ENCODE measurements at regions not wholly inside any gene's neighbourhood (a gene's known extent, or its start where the extent isn't known, plus 50 kb on each side); places are given as distances from the start of the nearest gene placed in this dataset.

DNA sequence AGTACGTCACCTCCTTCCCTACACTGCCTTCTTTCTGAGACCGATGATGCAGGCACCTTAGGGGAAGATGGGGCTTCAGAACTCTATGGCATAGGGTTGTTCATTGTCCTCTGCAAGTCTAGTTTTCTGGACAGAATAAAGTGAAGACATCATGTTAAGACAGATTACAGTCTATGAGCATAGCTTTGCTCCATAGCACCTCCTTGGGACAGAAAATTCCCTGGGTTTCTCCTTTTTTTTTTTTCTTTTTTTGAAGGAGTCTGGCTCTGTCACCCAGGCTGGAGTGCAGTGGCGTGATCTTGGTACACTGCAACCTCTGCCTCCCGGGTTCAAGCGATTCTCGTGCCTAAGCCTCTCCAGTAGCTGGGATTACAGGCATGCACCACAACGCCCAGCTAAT is 119.8 kb upstream of the CADM1 start:
- TF ChIP-seq RAD21 (IDR thresholded peaks at IDR 0.05; ENCODE audit: low read depth): no peak
- TF ChIP-seq NFIC (IDR thresholded peaks at IDR 0.05): no peak
- no peak for TF ChIP-seq YY1 (IDR thresholded peaks at IDR 0.05; ENCODE audit: low read depth)
- TF ChIP-seq, protein P1, sequence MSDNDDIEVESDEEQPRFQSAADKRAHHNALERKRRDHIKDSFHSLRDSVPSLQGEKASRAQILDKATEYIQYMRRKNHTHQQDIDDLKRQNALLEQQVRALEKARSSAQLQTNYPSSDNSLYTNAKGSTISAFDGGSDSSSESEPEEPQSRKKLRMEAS (IDR thresholded peaks at IDR 0.05): no peak
- TF ChIP-seq ZBTB7A (IDR thresholded peaks at IDR 0.05; ENCODE audit: low read depth): no peak
- TF ChIP-seq TAF1 (IDR thresholded peaks at IDR 0.05; ENCODE audit: low read depth): no peak
- TF ChIP-seq, protein P2, sequence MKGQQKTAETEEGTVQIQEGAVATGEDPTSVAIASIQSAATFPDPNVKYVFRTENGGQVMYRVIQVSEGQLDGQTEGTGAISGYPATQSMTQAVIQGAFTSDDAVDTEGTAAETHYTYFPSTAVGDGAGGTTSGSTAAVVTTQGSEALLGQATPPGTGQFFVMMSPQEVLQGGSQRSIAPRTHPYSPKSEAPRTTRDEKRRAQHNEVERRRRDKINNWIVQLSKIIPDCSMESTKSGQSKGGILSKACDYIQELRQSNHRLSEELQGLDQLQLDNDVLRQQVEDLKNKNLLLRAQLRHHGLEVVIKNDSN (IDR thresholded peaks at IDR 0.05): no peak
- no peak for TF ChIP-seq CREB1 (IDR thresholded peaks at IDR 0.05; ENCODE audit: low read depth)
- no peak for TF ChIP-seq FOXM1 (IDR thresholded peaks at IDR 0.05; ENCODE audit: borderline replicate concordance, low read depth)
- TF ChIP-seq CEBPB (IDR thresholded peaks at IDR 0.05): no peak
- TF ChIP-seq TCF12 (IDR thresholded peaks at IDR 0.05; ENCODE audit: low read depth): no peak
- TF ChIP-seq EP300 (IDR thresholded peaks at IDR 0.05; ENCODE audit: borderline replicate concordance): no peak
- TF ChIP-seq, protein P3, sequence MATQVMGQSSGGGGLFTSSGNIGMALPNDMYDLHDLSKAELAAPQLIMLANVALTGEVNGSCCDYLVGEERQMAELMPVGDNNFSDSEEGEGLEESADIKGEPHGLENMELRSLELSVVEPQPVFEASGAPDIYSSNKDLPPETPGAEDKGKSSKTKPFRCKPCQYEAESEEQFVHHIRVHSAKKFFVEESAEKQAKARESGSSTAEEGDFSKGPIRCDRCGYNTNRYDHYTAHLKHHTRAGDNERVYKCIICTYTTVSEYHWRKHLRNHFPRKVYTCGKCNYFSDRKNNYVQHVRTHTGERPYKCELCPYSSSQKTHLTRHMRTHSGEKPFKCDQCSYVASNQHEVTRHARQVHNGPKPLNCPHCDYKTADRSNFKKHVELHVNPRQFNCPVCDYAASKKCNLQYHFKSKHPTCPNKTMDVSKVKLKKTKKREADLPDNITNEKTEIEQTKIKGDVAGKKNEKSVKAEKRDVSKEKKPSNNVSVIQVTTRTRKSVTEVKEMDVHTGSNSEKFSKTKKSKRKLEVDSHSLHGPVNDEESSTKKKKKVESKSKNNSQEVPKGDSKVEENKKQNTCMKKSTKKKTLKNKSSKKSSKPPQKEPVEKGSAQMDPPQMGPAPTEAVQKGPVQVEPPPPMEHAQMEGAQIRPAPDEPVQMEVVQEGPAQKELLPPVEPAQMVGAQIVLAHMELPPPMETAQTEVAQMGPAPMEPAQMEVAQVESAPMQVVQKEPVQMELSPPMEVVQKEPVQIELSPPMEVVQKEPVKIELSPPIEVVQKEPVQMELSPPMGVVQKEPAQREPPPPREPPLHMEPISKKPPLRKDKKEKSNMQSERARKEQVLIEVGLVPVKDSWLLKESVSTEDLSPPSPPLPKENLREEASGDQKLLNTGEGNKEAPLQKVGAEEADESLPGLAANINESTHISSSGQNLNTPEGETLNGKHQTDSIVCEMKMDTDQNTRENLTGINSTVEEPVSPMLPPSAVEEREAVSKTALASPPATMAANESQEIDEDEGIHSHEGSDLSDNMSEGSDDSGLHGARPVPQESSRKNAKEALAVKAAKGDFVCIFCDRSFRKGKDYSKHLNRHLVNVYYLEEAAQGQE (IDR thresholded peaks at IDR 0.05; ENCODE audit: low read depth): no peak
- TF ChIP-seq TEAD4 (IDR thresholded peaks at IDR 0.05): no peak
- TF ChIP-seq EGR1 (IDR thresholded peaks at IDR 0.05): no peak

DNA sequence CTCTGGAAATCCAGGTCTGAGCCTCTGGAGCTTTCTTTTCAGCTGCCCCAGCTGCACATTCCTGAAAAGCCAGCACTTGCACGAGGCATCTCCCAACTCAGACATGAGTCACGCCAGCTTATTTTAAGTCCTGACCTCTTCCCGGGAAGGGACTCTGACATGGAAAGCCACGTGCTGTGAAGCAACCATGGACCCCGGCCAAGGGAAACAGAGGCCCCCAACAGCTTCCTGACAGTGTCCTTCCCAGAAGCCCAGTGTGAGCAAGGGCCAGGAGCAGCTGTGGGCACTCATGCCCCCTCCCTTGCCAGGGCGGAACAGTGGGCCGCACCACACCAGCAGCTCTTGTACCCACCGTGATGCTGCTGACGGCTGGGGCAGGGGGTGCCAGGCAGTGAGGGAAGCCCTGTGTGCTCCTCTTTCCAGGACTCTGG is 118.8 kb upstream of the CADM1 start:
- TF ChIP-seq ZBTB7A (IDR thresholded peaks at IDR 0.05; ENCODE audit: low read depth) (no peak), TAF1 (IDR thresholded peaks at IDR 0.05; ENCODE audit: low read depth) (no peak), RAD21 (IDR thresholded peaks at IDR 0.05; ENCODE audit: low read depth) (no peak), CREB1 (IDR thresholded peaks at IDR 0.05; ENCODE audit: low read depth) (no peak), CEBPB (IDR thresholded peaks at IDR 0.05) (no peak), EGR1 (IDR thresholded peaks at IDR 0.05) (no peak), EP300 (IDR thresholded peaks at IDR 0.05; ENCODE audit: borderline replicate concordance) (no peak), TCF12 (IDR thresholded peaks at IDR 0.05; ENCODE audit: low read depth) (no peak)
- TF ChIP-seq, protein P1 (IDR thresholded peaks at IDR 0.05): no peak
- TF ChIP-seq, protein P3 (IDR thresholded peaks at IDR 0.05; ENCODE audit: low read depth): no peak
- TF ChIP-seq, protein P2 (IDR thresholded peaks at IDR 0.05): no peak

DNA sequence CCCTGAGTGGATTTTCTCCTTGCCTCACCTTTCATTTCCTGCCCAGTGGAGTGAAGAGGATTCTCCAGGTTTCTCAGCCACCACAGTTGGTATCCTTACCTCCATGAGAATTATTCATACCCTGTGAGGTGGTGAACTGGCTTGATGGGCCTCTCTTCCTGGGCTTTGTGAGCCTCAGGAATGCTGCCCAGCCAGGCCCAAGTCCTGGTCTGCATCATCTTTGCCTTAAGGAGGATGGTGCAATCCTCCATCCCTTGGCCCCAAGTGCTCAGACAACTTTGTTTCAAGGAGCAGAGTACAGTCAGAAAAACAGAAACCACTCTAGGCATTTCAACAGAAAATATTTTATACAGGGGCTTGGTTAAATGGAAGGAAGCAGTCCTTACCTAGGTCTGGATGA is 114.2 kb upstream of the CADM1 start:
- TF ChIP-seq EGR1 (IDR thresholded peaks at IDR 0.05) (no peak), RAD21 (IDR thresholded peaks at IDR 0.05; ENCODE audit: low read depth) (no peak), FOXM1 (IDR thresholded peaks at IDR 0.05; ENCODE audit: borderline replicate concordance, low read depth) (no peak), NFIC (IDR thresholded peaks at IDR 0.05) (no peak), EP300 (IDR thresholded peaks at IDR 0.05; ENCODE audit: borderline replicate concordance) (no peak), TAF1 (IDR thresholded peaks at IDR 0.05; ENCODE audit: low read depth) (no peak), CREB1 (IDR thresholded peaks at IDR 0.05; ENCODE audit: low read depth) (no peak), YY1 (IDR thresholded peaks at IDR 0.05; ENCODE audit: low read depth) (no peak), ZBTB7A (IDR thresholded peaks at IDR 0.05; ENCODE audit: low read depth) (no peak), CEBPB (IDR thresholded peaks at IDR 0.05) (no peak), TEAD4 (IDR thresholded peaks at IDR 0.05) (no peak), TCF12 (IDR thresholded peaks at IDR 0.05; ENCODE audit: low read depth) (no peak)
- TF ChIP-seq, protein P1 (IDR thresholded peaks at IDR 0.05): no peak
- TF ChIP-seq, protein P2 (IDR thresholded peaks at IDR 0.05): no peak
- TF ChIP-seq, protein P3 (IDR thresholded peaks at IDR 0.05; ENCODE audit: low read depth): no peak

DNA sequence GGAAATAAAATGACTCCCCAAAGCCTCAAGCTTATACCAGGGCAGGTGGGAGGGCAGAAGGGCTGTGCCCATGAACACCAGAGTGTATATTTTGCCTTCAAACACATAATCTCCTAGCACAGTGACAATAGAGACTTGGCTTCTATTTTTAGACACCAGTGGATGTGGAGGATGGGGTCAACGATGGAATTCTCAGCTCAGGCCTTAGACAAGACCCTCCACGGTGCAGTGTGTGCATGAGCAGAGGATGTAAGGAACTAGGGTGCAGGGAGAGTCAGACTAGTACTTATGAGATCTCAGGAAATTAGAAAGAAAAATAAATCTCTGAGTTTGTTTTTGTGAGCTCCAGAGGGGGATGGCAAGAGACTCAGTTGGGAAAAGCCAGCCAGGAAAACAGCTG is 113.6 kb upstream of the CADM1 start:
- TF ChIP-seq YY1 (IDR thresholded peaks at IDR 0.05; ENCODE audit: low read depth) (no peak), TEAD4 (IDR thresholded peaks at IDR 0.05) (no peak), ZBTB7A (IDR thresholded peaks at IDR 0.05; ENCODE audit: low read depth) (no peak), TCF12 (IDR thresholded peaks at IDR 0.05; ENCODE audit: low read depth) (no peak), TAF1 (IDR thresholded peaks at IDR 0.05; ENCODE audit: low read depth) (no peak), FOXM1 (IDR thresholded peaks at IDR 0.05; ENCODE audit: borderline replicate concordance, low read depth) (no peak), EGR1 (IDR thresholded peaks at IDR 0.05) (no peak), CREB1 (IDR thresholded peaks at IDR 0.05; ENCODE audit: low read depth) (no peak), CEBPB (IDR thresholded peaks at IDR 0.05) (no peak), EP300 (IDR thresholded peaks at IDR 0.05; ENCODE audit: borderline replicate concordance) (no peak), RAD21 (IDR thresholded peaks at IDR 0.05; ENCODE audit: low read depth) (no peak), NFIC (IDR thresholded peaks at IDR 0.05) (no peak)
- TF ChIP-seq, protein P3 (IDR thresholded peaks at IDR 0.05; ENCODE audit: low read depth): no peak
- TF ChIP-seq, protein P1 (IDR thresholded peaks at IDR 0.05): no peak
- TF ChIP-seq, protein P2 (IDR thresholded peaks at IDR 0.05): no peak

All from Ishikawa (cell line).